GM10266 (cell line): ENCODE measurements at regions not wholly inside any gene's neighbourhood (a gene's known extent, or its start where the extent isn't known, plus 50 kb on each side); places are given as distances from the start of the nearest gene placed in this dataset.

ENCODE experiments used
- DNase-seq: peaks from one replicate; pipeline ENCODE4 v3.0.0; 2012; ENCODE audit errors: extremely low spot score
- CTCF ChIP-seq: IDR thresholded peaks from 2 replicates; pipeline ENCODE4 v1.5.1; 2012; ENCODE audit warnings: mild to moderate bottlenecking, low read depth; ENCODE audit not compliant: control insufficient read depth, insufficient read depth; ENCODE audit errors: missing control alignments

DNA sequence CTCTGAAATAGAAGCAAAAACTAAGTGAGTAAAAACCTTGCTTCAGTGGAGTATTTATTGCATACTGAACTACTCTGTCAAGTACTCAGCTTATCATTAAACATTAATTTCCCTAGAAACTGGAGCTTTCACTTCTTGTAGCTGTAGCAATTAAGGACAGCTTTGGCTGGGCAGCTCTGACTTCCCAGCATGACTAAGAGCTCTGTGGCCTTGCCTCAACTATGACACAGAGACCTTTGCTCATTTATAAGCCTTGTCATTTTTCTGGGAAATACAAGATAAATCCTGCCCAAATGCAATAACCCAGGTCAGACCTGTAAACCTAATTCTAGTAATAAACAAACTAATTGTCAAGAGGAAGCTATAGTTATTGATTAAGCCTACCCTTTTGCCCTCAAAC, 65.4 kb upstream of the STK32A start:
- TF ChIP-seq CTCF = no peak
- no peak for DNase-seq

- DNase-seq = no peak
- no peak for TF ChIP-seq CTCF
Observed at GRCh38 chr5:147169901-147170300, 64.9 kb upstream of the STK32A start.

GRCh38 chr5:147170603-147171002, 64.2 kb upstream of the STK32A start:
- DNase-seq = no peak
- no peak for TF ChIP-seq CTCF

GRCh38 chr5:147174671-147175265, 60.1 kb upstream of the STK32A start:
- no peak for DNase-seq
- no peak for TF ChIP-seq CTCF

- DNase-seq = no peak
- TF ChIP-seq CTCF = no peak
Observed at GRCh38 chr5:147175516-147176097, 59.2 kb upstream of the STK32A start.

DNA sequence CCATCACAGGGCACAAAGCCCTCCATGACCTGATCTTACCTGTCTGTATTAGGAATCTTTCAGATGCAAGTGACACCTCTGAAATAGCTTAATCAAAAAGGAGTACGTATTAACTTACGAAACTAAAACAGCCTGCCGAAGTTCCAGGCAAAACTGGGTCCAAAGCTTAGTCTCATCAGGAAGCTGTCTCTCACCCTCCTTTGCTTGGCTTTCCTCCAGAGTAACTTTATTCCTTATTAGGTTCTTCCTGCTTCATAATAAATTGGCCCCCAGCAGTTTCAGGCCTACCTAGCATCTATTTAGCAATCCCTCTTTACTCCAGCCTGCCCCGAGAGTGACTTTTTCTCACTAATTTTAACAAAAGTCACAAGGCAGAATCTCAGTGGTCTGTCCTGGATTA, 58.4 kb upstream of the STK32A start:
- no peak for DNase-seq
- no peak for TF ChIP-seq CTCF

DNA sequence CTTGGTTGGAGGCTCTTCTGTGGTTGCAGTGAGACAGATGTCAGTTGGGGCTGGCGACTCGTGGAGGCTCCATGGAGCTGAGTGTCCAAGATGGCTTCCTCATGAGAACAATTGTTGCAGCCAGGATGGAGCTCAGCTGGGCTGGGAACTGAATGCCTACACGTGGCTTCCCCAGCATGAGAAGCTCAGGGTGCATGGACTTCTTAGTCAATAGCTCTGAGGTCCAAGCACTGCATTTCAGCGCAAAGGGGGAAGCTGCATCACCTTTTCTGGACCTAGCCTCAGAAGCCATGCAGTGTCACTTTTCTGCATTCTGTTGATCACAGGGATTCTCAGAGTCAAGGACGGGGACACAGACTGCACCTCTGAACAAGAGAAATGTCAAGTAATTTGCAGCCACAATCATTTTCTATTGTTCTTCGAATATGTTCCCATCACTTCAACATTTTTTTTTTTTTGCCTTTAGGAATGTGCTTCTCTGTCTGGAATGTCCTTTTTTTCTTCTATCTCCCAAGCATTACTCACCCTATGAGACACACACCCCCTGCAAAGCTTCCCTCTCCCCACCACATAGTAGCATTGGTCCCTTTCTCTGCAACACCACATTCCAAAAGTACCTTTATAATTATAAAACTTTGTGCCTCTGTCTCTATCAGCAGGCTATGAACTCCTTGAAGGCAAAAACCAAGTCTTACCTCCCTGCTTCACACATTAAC, 57.5 kb upstream of the STK32A start:
- no peak for DNase-seq
- no peak for TF ChIP-seq CTCF
